ENCODE measurements at regions not wholly inside any gene's neighbourhood (a gene's known extent, or its start where the extent isn't known, plus 50 kb on each side); places are given as distances from the start of the nearest gene placed in this dataset.

GRCh38 chr9:91117959-91118703, 243.6 kb downstream of the AUH start:
- no peak for ATAC-seq
- no peak for TF ChIP-seq TSHZ2 (CRISPR knock-in tag; IDR thresholded peaks at IDR 0.05)
- TF ChIP-seq ARNTL (CRISPR knock-in tag; IDR thresholded peaks at IDR 0.05; ENCODE audit: borderline replicate concordance, low read depth) = no peak
- no peak for TF ChIP-seq RARB (CRISPR knock-in tag; IDR thresholded peaks at IDR 0.05)
- no peak for TF ChIP-seq ESRRG (CRISPR knock-in tag; IDR thresholded peaks at IDR 0.05)
- TF ChIP-seq PATZ1 (CRISPR knock-in tag; IDR thresholded peaks at IDR 0.05; ENCODE audit: borderline replicate concordance) = no peak
- TF ChIP-seq, protein P1, sequence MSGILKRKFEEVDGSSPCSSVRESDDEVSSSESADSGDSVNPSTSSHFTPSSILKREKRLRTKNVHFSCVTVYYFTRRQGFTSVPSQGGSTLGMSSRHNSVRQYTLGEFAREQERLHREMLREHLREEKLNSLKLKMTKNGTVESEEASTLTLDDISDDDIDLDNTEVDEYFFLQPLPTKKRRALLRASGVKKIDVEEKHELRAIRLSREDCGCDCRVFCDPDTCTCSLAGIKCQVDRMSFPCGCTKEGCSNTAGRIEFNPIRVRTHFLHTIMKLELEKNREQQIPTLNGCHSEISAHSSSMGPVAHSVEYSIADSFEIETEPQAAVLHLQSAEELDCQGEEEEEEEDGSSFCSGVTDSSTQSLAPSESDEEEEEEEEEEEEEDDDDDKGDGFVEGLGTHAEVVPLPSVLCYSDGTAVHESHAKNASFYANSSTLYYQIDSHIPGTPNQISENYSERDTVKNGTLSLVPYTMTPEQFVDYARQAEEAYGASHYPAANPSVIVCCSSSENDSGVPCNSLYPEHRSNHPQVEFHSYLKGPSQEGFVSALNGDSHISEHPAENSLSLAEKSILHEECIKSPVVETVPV (CRISPR knock-in tag; IDR thresholded peaks at IDR 0.05) = no peak
- TF ChIP-seq TCF4 (CRISPR knock-in tag; IDR thresholded peaks at IDR 0.05; ENCODE audit: borderline replicate concordance) = no peak
- no peak for TF ChIP-seq BACH2 (CRISPR knock-in tag; IDR thresholded peaks at IDR 0.05; ENCODE audit: borderline replicate concordance)
- no peak for TF ChIP-seq TOX (CRISPR knock-in tag; IDR thresholded peaks at IDR 0.05; ENCODE audit: borderline replicate concordance)
- no peak for TF ChIP-seq POU6F1 (CRISPR knock-in tag; IDR thresholded peaks at IDR 0.05; ENCODE audit: borderline replicate concordance, low read depth)
- no peak for TF ChIP-seq ZNF565 (CRISPR knock-in tag; conservative IDR thresholded peaks at IDR 0.05; ENCODE audit: low read depth)
- TF ChIP-seq ZNF70 (CRISPR knock-in tag; IDR thresholded peaks at IDR 0.05) = no peak

DNA sequence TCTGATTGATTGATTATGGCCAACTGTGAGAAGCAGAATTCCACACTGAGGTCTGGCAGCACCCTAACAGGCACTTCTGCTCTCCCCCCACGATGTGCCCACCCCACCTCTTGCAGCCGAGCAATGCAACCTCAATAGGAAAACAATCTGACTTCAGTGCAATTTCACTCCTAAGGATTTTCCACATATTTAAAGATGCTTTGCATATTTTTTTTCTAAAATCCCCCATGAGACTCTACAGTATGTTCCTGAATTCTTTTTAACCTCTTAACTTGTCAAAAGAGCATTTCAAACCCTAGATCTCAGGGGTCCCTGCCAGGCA, 243.1 kb downstream of the AUH start:
- TF ChIP-seq ZFP3 (CRISPR knock-in tag; IDR thresholded peaks at IDR 0.05) (no peak), PATZ1 (CRISPR knock-in tag; IDR thresholded peaks at IDR 0.05; ENCODE audit: borderline replicate concordance) (no peak), ARNTL (CRISPR knock-in tag; IDR thresholded peaks at IDR 0.05; ENCODE audit: borderline replicate concordance, low read depth) (no peak), ESRRG (CRISPR knock-in tag; IDR thresholded peaks at IDR 0.05) (no peak), TCF4 (CRISPR knock-in tag; IDR thresholded peaks at IDR 0.05; ENCODE audit: borderline replicate concordance) (no peak), TSHZ2 (CRISPR knock-in tag; IDR thresholded peaks at IDR 0.05) (no peak), ZNF565 (CRISPR knock-in tag; conservative IDR thresholded peaks at IDR 0.05; ENCODE audit: low read depth) (no peak), ZNF8 (CRISPR knock-in tag; IDR thresholded peaks at IDR 0.05) (no peak)
- TF ChIP-seq, protein P2, sequence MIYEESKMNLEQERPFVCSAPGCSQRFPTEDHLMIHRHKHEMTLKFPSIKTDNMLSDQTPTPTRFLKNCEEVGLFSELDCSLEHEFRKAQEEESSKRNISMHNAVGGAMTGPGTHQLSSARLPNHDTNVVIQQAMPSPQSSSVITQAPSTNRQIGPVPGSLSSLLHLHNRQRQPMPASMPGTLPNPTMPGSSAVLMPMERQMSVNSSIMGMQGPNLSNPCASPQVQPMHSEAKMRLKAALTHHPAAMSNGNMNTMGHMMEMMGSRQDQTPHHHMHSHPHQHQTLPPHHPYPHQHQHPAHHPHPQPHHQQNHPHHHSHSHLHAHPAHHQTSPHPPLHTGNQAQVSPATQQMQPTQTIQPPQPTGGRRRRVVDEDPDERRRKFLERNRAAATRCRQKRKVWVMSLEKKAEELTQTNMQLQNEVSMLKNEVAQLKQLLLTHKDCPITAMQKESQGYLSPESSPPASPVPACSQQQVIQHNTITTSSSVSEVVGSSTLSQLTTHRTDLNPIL (CRISPR knock-in tag; IDR thresholded peaks at IDR 0.05; ENCODE audit: low read depth) = no peak
- no peak for ATAC-seq
